HEK293 (cell line): ENCODE measurements at regions not wholly inside any gene's neighbourhood (a gene's known extent, or its start where the extent isn't known, plus 50 kb on each side); places are given as distances from the start of the nearest gene placed in this dataset.
"Not testable (repeated sequence)": the region's sequence is repeated elsewhere in the genome, so short reads cannot be mapped to it uniquely, and the experiment has no call there.

ENCODE experiments used
- TF ChIP-seq, protein P1 (sequence below): fragments of 450-650 bp; formaldehyde crosslinking; IDR thresholded peaks from 2 replicates; pipeline ENCODE4 v1.5.1; 2016; ENCODE audit warnings: missing biosample characterization, missing genetic modification characterization
- TF ChIP-seq, protein P2 (sequence below): fragments of 450-650 bp; formaldehyde crosslinking; IDR thresholded peaks from 2 replicates; pipeline ENCODE4 v1.5.1; 2017; ENCODE audit warnings: missing biosample characterization, mild to moderate bottlenecking, missing genetic modification characterization, moderate library complexity

- TF ChIP-seq, protein P1, sequence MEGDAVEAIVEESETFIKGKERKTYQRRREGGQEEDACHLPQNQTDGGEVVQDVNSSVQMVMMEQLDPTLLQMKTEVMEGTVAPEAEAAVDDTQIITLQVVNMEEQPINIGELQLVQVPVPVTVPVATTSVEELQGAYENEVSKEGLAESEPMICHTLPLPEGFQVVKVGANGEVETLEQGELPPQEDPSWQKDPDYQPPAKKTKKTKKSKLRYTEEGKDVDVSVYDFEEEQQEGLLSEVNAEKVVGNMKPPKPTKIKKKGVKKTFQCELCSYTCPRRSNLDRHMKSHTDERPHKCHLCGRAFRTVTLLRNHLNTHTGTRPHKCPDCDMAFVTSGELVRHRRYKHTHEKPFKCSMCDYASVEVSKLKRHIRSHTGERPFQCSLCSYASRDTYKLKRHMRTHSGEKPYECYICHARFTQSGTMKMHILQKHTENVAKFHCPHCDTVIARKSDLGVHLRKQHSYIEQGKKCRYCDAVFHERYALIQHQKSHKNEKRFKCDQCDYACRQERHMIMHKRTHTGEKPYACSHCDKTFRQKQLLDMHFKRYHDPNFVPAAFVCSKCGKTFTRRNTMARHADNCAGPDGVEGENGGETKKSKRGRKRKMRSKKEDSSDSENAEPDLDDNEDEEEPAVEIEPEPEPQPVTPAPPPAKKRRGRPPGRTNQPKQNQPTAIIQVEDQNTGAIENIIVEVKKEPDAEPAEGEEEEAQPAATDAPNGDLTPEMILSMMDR (tag by site-specific recombination) = not testable (repeated sequence)
- TF ChIP-seq, protein P2, sequence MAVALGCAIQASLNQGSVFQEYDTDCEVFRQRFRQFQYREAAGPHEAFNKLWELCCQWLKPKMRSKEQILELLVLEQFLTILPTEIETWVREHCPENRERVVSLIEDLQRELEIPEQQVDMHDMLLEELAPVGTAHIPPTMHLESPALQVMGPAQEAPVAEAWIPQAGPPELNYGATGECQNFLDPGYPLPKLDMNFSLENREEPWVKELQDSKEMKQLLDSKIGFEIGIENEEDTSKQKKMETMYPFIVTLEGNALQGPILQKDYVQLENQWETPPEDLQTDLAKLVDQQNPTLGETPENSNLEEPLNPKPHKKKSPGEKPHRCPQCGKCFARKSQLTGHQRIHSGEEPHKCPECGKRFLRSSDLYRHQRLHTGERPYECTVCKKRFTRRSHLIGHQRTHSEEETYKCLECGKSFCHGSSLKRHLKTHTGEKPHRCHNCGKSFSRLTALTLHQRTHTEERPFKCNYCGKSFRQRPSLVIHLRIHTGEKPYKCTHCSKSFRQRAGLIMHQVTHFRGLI = not testable (repeated sequence)
Observed at GRCh38 chr1:110273832-110274231, 63.7 kb downstream of the KCNC4 start.
